K562 (cell line): ENCODE measurements at regions not wholly inside any gene's neighbourhood (a gene's known extent, or its start where the extent isn't known, plus 50 kb on each side); places are given as distances from the start of the nearest gene placed in this dataset.

Experiments used
- ATF7 ChIP-seq: fragments of 450-650 bp; IDR thresholded peaks from 2 replicates; pipeline ENCODE4 v1.7.1; 2014; ENCODE audit warnings: mild to moderate bottlenecking, moderate library complexity
- BRCA1 ChIP-seq, 2 experiments: fragments of 450-650 bp in 1 of 2; sonication (generic) in 1 of 2; formaldehyde crosslinking in 1 of 2; IDR thresholded peaks; 2 replicates each; pipeline versions ENCODE4 v1.5.0 to v1.6.1; 2017 to 2020; ENCODE audit warnings: mild to moderate bottlenecking in 1 of 2, missing genetic modification reagents in 1 of 2
- CBX5 ChIP-seq: IDR thresholded peaks from 2 replicates; pipeline ENCODE4 v1.6.1; 2014; ENCODE audit warnings: low read depth, borderline replicate concordance
- CREM ChIP-seq: IDR thresholded peaks from 2 replicates; pipeline ENCODE4 v1.6.1; 2014; ENCODE audit warnings: antibody characterized with exemption, low read depth
- MAFK ChIP-seq: IDR thresholded peaks from 2 replicates; pipeline ENCODE4 v1.6.1; 2011; ENCODE audit warnings: low read length, improper control_type of control experiment
- POLR2A ChIP-seq: fragments of 450-650 bp; conservative IDR thresholded peaks from 2 replicates; pipeline ENCODE4 v1.6.1; 2016
- RFX5 ChIP-seq: IDR thresholded peaks from 2 replicates; pipeline ENCODE4 v1.6.1; 2011; ENCODE audit warnings: low read depth, mild to moderate bottlenecking, improper control_type of control experiment, low read length
- TAF1 ChIP-seq: IDR thresholded peaks from 2 replicates; pipeline ENCODE4 v1.6.1; 2011; ENCODE audit warnings: mild to moderate bottlenecking, low read length, moderate library complexity; ENCODE audit not compliant: insufficient read depth, control insufficient read depth, severe bottlenecking; ENCODE audit errors: extremely low read depth
- TRIM28 ChIP-seq: fragments of 450-650 bp; IDR thresholded peaks from 2 replicates; pipeline ENCODE4 v1.6.1; 2017
- ZNF384 ChIP-seq: IDR thresholded peaks from 2 replicates; pipeline ENCODE4 v1.6.1; 2012; ENCODE audit warnings: low read depth, low read length, improper control_type of control experiment
- TF ChIP-seq, protein P1 (sequence below): fragments of 450-650 bp; formaldehyde crosslinking; IDR thresholded peaks from 2 replicates; pipeline ENCODE4 v1.4.0; 2022; ENCODE audit warnings: missing genetic modification characterization
- TF ChIP-seq, protein P2 (sequence below), 3 experiments: IDR thresholded peaks in 2 of 3; conservative IDR thresholded peaks in 1 of 3; 2 replicates each; pipeline ENCODE4 v1.5.1; 2011 to 2012; ENCODE audit warnings: low read length in 3 of 3, mild to moderate bottlenecking in 3 of 3, control low read depth in 2 of 3, improper control_type of control experiment in 1 of 3, inconsistent platforms in 1 of 3, low read depth in 1 of 3, mixed read lengths in 1 of 3, moderate library complexity in 1 of 3; ENCODE audit not compliant: insufficient read depth in 2 of 3
- TF ChIP-seq, protein P3 (sequence below): sonication (generic); formaldehyde crosslinking; IDR thresholded peaks from 2 replicates; pipeline ENCODE4 v1.9.0; 2022; ENCODE audit warnings: mild to moderate bottlenecking, missing genetic modification reagents

DNA sequence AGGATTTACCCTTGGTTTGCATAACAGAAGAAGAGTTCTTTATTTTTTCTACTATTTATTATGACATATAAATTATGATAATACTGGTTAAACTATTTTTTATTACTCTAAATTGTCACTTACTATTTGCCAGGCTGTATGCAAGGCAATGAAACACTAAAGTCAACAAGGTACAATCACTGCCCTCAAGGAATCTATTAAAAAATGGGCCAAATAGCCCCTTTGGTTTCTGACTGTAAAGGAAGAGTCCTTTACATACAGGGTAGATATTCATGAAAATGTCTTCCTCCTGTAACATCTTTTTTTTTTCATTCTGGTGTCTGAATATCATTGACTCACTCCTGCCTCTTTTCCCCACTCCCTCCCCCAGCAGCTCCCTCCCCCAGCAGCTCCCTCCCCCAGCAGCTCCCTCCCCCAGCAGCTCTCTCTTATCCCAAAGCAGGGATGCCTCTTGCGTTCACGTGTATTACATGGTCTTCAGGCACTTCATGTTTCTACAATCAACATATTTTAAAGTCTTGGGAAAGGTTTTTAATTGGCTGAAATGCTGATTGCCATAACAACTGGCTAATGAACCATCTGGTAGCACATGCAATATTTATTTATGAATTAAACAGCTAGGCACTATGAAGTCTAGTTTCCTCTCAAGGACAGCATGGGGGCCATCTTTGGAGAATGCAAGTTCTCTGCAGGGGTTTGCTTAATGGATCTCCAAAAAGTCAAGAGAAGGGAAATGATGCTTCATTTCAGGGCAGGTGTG, 400.4 kb upstream of the PLXNA2 start:
- TF ChIP-seq RFX5 (no peak), CREM (no peak), ATF7 (no peak), MAFK (no peak), CBX5 (no peak), BRCA1 (IDR thresholded peaks at IDR 0.05) (no peak), BRCA1 (CRISPR knock-in tag; IDR thresholded peaks at IDR 0.05) (no peak), ZNF384 (no peak), POLR2A (no peak), TRIM28 (no peak), TAF1 (no peak)
- TF ChIP-seq, protein P1, sequence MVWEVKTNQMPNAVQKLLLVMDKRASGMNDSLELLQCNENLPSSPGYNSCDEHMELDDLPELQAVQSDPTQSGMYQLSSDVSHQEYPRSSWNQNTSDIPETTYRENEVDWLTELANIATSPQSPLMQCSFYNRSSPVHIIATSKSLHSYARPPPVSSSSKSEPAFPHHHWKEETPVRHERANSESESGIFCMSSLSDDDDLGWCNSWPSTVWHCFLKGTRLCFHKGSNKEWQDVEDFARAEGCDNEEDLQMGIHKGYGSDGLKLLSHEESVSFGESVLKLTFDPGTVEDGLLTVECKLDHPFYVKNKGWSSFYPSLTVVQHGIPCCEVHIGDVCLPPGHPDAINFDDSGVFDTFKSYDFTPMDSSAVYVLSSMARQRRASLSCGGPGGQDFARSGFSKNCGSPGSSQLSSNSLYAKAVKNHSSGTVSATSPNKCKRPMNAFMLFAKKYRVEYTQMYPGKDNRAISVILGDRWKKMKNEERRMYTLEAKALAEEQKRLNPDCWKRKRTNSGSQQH (CRISPR knock-in tag) = no peak
- TF ChIP-seq, protein P2, sequence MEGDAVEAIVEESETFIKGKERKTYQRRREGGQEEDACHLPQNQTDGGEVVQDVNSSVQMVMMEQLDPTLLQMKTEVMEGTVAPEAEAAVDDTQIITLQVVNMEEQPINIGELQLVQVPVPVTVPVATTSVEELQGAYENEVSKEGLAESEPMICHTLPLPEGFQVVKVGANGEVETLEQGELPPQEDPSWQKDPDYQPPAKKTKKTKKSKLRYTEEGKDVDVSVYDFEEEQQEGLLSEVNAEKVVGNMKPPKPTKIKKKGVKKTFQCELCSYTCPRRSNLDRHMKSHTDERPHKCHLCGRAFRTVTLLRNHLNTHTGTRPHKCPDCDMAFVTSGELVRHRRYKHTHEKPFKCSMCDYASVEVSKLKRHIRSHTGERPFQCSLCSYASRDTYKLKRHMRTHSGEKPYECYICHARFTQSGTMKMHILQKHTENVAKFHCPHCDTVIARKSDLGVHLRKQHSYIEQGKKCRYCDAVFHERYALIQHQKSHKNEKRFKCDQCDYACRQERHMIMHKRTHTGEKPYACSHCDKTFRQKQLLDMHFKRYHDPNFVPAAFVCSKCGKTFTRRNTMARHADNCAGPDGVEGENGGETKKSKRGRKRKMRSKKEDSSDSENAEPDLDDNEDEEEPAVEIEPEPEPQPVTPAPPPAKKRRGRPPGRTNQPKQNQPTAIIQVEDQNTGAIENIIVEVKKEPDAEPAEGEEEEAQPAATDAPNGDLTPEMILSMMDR (IDR thresholded peaks at IDR 0.05 in 2 of 3, conservative IDR thresholded peaks at IDR 0.05 in 1 of 3; ENCODE audit: insufficient read depth in 2 of 3, low read depth in 1 of 3, low read length in 3 of 3) = no peak
- TF ChIP-seq, protein P3, sequence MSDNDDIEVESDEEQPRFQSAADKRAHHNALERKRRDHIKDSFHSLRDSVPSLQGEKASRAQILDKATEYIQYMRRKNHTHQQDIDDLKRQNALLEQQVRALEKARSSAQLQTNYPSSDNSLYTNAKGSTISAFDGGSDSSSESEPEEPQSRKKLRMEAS = no peak
